ENCODE measurements at regions not wholly inside any gene's neighbourhood (a gene's known extent, or its start where the extent isn't known, plus 50 kb on each side); places are given as distances from the start of the nearest gene placed in this dataset.

GRCh38 chr16:60684002-60684401, 1352.2 kb downstream of the CDH8 start:
- TF ChIP-seq CTCF (conservative IDR thresholded peaks at IDR 0.05; ENCODE audit: low read depth in 2 of 2) (no peak), EZH2phosphoT487 (IDR thresholded peaks at IDR 0.05; ENCODE audit: unreplicated experiment) (no peak)
